Astrocyte of the cerebellum (primary cell): ENCODE measurements at regions not wholly inside any gene's neighbourhood (a gene's known extent, or its start where the extent isn't known, plus 50 kb on each side); places are given as distances from the start of the nearest gene placed in this dataset.

ENCODE experiments used
- DNase-seq: peaks from one replicate; pipeline ENCODE4 v3.0.0-alpha.2; 2011; ENCODE audit warnings: low read depth
- H3K4me3 ChIP-seq: 2 replicates; pipeline ENCODE4 v1.5.1; 2011; ENCODE audit warnings: mild to moderate bottlenecking, low read depth, low read length, moderate library complexity
- CTCF ChIP-seq: IDR thresholded peaks from 2 replicates; pipeline ENCODE4 v1.5.1; 2012; ENCODE audit warnings: low read length, low read depth, moderate library complexity, mild to moderate bottlenecking; ENCODE audit errors: missing control alignments
- in situ Hi-C: cut with HindIII; loops from 2 replicates; pipeline ENCODE4 v1.10.0; 2017; ENCODE audit warnings: low sequenced_read_pairs

GRCh38 chr20:1820138-1821079 is 74.8 kb upstream of the SIRPA start:
- no peak for TF ChIP-seq CTCF
- H3K4me3 ChIP-seq: no peak overlapping the region
- DNase-seq: peak; percentile 20
- in situ Hi-C loops: no loop called here

DNA sequence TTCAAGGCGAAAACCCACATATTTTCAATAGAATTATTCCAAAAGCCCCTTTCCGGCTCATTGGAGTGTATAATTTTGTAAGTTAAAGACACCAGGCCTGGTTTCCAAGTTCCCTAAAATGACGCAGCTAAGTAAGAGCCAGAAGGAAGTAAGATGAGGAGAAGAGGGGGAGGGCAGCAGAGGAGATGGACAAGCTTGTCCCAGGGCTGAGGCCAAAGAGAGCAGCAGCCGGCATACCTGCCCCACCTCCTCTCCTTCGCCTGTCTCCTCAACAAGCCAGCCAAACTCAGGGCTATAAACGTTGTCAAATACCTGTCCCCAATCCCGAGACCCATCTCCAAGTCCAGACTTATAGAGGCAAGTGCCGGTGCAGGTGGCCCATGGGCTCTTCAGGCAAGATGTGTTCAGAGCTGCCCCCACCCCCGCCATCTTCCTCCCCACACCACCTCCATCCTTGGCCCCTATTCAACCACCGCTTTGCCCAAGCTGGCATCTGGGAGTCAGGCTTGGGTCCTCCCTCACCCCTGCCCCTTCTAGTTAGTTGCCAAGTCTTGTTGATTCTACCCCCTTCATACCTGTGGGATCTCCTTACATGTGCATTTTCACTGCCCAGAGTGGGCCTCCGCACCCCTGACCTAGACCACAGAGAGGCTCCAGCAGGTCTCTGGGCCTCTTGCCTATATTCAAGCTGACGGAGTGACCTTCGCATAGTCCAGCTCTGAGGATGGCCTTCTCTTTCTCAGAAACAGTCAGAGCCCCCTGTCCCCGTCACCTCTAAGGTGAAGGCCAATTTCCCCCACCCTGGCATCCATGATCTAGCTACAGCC is 75.7 kb upstream of the SIRPA start:
- TF ChIP-seq CTCF: no peak
- no peak overlapping the region for H3K4me3 ChIP-seq
- in situ Hi-C loops: loop anchor here (5.0 kb wide), 1 partner anchor 33 kb away; no protein-coding TSS in a partner anchor
- no peak for DNase-seq

DNA sequence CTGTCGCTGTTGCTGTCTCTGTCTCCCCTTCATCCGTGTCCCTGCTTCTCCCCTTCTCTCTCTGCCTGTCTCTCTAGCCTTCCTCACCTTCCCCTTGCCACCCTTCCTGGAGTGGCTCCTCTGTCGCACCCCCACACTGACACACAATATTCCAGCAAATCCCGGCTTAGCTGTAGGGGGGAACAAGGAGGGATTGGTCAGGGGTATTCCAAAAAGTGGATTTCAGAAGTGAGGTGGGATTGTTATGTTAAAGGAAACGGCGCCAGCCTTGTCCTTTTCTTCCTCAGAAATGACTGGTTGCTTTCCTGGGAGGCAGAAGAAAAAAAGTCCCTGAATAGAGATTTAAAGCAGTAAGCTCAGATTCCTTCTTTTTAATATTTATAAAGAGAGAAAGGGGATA is 76.3 kb upstream of the SIRPA start:
- TF ChIP-seq CTCF: no peak
- in situ Hi-C loops: loop anchor here (5.0 kb wide), 1 partner anchor 33 kb away; no protein-coding TSS in a partner anchor
- DNase-seq: no peak
- H3K4me3 ChIP-seq: no peak overlapping the region

DNA sequence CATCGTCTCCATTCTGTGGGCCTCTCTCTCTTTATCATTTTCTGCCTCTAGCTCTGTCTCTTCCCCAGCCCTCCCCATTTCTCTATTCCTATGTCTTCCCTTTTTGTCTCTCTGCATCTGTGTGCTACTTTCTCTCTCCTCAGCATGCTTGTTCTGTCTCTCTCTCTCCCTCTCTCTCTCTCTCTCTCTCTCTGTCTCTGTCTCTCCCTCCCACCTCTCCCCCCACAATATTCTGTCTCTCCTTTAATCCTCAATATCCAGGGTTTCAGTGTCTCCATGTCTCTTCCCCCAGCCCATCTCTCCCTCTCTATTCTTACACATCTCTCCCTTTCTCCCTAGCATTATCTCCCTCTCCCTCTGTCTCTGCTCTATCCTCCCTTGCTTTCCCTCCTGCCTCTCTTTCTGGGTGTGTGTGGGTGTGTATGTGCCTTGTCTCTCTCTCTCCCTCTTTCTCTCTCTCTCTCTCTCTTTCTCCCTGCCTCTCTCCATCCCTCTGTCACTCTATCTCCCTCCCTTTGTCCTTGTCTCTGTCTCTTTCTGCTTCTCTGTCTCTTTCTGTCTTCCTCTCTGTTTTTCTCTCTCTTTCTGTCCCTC is 76.9 kb upstream of the SIRPA start:
- DNase-seq: no peak
- no peak for TF ChIP-seq CTCF
- in situ Hi-C loops: loop anchor here (5.0 kb wide), 1 partner anchor 34 kb away; no protein-coding TSS in a partner anchor
- no peak overlapping the region for H3K4me3 ChIP-seq

DNA sequence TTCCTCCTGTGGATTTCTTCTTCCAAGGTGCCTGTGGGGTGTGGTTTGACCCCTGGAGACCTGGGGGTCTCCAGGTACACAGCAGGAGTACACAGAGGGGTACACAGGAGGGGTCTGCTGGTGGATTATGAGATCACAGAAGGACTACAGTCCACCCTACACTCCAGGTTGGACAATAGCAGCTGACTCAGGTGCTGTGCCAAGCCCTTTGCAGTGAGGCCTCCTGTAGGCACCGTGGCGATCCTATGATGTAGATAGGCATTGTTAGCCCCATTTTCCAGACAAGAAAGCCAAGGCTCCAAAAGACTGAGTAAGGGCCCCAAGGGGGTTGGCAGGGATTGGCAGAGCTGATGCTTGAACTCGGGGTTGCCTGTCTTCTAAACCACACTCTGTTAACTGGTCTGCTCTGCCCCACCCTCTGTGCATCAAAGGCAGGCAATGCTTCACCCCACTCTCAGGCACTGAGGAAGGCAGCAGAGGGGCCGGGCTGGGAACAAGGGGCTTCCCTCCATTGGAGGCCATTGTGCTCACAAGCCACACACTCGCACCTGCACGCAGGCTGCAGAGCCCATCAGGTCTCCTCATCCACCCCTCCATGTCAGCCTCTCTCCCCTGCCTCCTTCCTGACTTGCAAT is 77.5 kb upstream of the SIRPA start:
- in situ Hi-C loops: loop anchor here (5.0 kb wide), 1 partner anchor 35 kb away; no protein-coding TSS in a partner anchor
- H3K4me3 ChIP-seq: no peak overlapping the region
- DNase-seq: no peak
- TF ChIP-seq CTCF: no peak
